Stimulated activated CD4-positive, alpha-beta T cell treated with anti-CD3 and anti-CD28 coated beads, Interleukin-15, amount 100 ng/mL, for 48 hours (primary cell): ENCODE measurements at regions not wholly inside any gene's neighbourhood (a gene's known extent, or its start where the extent isn't known, plus 50 kb on each side); places are given as distances from the start of the nearest gene placed in this dataset.

ENCODE experiments used
- DNase-seq, 2 donors: peaks; one replicate each; pipeline ENCODE4 v3.0.0-alpha.2; 2020; ENCODE audit warnings: low read depth in 2 of 2

DNA sequence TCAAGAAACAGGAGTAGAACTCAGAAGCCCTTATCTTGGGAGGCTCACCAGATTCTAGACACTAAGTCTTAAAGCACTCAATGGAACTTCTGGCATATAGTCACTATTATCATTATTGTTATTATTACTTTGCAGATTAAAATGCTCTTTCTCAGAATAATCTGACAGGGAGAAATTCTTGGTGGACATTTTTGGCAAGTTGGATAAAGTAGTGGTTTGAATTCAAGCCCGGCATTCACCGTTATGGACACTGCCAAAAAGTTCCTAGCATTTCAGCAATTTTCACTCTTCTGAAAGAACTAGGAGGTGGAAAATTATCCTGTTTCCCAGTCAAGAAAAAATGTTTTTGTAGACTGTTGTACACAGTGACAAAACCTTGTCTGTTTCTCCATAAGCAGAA is 179.6 kb upstream of the ISX start:
- DNase-seq = no peak

- no peak for DNase-seq
These were observed 179.1 kb upstream of the ISX start for GRCh38 chr22:34886812-34887211.

- no peak for DNase-seq
These were observed 168.8 kb upstream of the ISX start for GRCh38 chr22:34897126-34897525.

- DNase-seq = no peak
These were observed 163.6 kb upstream of the ISX start for GRCh38 chr22:34902335-34902734.

DNA sequence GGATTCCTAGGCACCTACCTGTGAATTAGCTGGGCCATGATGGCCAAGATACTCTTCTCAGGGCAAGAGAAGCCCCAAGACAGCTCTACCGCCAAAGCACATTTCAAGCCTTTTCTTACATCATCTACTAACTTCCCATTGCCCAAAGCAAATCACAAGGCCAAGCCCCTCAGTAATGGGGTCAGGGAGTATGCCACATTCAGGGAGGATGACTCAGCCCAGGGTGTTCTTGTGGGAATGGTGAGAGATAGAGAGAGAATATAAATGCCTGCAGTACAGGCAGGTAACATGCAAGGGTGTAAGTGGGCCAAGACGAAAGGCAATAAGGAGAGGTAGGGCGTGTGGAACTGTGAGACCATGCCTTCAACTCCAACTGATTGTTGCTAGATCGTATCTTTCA is 162.5 kb upstream of the ISX start:
- no peak for DNase-seq

GRCh38 chr22:34904486-34904885 is 161.5 kb upstream of the ISX start:
- DNase-seq = no peak

DNA sequence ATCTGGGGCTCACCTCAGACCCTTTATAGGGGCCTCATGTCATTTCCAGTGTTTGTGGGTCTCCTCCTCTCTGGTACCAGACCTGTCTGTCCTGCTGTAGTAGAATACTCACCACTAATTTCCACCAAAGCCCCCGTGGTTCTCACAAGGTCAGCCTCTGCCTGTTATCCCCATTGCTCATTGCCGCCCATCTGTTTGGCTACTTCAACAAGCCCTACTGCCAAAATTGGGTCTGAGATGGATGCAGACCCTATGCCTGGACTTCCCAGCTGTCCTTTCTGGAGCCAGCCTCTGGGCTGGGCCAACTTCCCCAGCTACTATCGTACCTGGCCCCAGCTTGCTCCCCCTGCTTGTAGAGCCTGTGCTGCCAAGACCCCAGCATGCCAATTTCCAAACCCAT is 152.1 kb upstream of the ISX start:
- DNase-seq = no peak

DNA sequence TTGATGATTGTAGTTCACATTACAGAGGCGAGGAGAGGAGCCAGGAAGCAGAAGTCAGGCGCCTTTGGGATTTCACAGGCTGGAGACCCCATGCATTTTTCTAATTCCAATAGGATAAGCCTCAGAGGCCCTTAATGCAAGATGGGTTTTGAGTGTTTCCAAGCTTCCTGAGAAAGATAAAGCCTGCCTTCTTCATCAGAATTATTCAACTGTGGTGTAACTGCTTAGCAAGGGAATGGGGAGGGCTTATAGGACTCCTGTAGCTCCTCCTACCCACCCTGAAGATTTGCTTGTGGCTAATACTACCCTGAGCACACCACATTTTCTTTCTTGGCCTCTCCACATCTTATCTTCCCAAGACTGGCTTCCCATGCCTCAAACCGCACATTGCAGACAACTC is 151.1 kb upstream of the ISX start:
- no peak for DNase-seq

- no peak for DNase-seq
These were observed 148.7 kb upstream of the ISX start for GRCh38 chr22:34917239-34917638.

DNA sequence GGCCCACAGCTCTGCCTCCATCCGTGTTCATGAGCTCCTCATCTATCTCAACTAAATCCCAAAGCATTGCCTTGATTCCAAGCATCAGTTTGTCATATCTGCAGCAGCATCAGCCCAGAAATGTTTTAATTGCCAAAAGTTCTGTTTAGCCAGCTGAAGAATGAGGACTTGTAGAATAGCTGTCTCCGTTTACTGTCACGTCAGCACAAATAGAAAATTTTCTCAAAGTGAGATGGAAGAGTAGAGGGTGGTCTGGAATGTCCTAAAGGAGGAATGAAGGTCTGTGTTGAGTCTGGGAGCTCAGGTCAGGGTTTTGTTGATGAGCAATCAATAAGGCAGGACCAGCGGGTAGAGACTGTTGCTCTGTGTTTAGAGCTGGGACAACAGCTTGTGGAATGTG is 134.9 kb upstream of the ISX start:
- no peak for DNase-seq

- no peak for DNase-seq
These were observed 131.7 kb upstream of the ISX start for GRCh38 chr22:34934261-34934660.

GRCh38 chr22:34943830-34944229 is 122.1 kb upstream of the ISX start:
- DNase-seq = no peak

DNA sequence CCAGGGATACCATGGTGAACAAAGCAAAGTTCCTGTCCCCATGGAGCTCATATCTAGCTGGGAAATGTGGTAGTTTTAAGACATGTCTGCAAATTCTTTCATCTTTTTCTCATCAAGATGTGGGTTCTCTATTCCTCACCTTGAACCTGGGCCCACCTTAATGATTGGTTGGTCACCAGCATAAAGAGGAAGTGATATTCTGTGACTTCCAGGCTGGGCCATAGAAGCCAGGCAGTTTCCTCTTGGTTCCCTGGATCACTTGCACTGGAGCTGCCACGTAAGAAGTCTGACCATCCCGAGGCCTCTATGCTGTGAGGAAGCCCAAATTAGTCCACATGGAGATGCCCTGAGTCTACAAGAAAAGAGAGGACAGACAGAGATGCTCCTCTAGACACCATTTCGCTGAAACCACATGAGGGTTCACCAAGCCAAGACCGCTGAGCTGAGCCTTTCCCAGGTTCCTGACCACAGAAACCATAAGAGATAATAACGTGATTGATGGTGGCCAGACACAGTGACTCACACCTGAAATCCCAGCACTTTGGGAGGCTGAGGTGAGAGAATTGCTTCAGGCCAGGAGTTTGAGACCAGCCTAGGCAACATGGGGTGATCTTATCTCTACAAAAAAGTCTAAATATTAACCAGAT is 119.5 kb upstream of the ISX start:
- DNase-seq = no peak

DNA sequence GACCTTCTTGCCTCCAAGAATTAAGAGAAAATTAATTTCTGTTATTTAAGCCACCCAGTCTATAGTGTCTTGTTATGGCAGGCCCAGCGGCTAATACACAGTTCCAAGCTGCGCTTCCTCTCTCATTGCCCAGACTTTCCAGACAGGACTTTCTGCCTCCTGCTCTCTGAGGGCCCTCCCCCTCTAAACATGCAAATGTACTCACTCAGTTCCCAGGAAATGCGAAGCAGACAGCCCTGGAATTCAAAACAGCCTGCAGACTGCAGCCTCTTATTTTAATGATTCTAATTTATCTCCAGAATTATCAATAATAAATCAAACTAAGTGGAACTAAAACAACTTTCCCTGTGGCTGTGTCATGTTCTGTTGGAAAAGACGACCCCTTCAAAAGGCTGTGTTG is 115.5 kb upstream of the ISX start:
- no peak for DNase-seq

DNA sequence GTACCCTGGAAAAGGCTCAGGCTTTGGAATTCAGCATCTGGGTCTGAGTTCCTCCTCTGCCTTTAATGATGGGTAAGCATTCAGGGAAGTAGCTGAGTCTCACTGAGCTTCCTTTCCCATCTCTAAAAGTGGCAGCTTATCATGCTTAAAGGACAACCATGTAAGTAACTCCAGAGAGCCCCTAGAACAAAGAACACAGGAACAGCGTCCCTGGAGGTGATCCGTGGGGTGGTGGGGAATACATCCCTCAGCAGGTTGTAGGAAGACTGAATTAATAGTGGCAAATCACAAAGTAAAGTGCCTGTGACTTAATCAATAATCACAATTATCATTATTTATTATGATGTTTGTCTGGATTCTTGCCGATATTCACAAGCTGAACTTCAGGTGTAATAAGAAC is 114.7 kb upstream of the ISX start:
- DNase-seq = no peak

GRCh38 chr22:34960005-34960404 is 106.0 kb upstream of the ISX start:
- DNase-seq = no peak

DNA sequence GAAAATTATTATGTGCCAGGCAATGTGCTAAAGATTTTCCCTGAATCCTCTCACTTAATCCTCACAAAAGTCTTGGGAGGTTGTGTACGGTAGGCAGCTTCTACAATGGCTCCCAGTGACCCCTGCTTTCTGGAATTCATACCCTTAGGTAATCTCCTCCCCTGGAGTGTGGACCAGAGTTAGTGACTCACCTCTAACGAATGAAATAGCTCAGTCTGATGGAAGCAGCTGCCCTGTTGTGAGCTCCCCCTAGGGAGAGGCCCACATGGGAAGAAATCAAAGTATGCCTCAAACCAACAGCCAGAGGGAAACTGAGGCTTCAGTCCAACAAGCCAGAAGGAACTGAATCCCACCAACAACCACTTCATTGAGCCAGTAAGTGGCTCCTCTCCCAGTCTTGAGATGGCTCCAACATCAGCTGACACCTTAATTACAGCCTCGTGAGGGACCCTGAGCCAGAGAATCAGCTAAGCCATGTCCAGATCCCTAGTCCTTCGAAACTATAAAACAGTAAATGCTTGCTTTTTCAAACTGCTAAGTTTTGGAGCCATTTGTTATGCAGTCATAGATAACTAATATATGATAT is 98.9 kb upstream of the ISX start:
- no peak for DNase-seq

GRCh38 chr22:34969001-34969790 is 96.8 kb upstream of the ISX start:
- DNase-seq = no peak

DNA sequence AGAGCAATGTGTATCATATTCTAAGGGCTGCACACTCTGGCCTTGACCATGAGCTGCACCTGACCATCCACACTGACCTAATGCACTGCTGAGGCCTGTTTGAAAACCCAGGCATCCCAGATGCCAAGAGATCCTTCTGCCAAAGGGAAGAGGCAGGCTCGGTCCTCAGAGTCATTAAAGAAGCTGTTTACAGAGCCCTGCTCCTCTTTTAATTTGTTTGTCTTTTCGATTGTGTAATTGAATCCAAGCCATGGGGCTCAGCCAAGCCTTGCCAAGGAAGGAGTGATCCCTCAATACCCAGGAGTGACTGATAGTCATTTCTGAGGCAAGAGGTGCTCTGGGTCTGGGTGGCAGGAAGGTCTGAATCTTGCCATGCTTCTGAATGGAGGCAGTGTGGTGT is 94.5 kb upstream of the ISX start:
- no peak for DNase-seq

DNA sequence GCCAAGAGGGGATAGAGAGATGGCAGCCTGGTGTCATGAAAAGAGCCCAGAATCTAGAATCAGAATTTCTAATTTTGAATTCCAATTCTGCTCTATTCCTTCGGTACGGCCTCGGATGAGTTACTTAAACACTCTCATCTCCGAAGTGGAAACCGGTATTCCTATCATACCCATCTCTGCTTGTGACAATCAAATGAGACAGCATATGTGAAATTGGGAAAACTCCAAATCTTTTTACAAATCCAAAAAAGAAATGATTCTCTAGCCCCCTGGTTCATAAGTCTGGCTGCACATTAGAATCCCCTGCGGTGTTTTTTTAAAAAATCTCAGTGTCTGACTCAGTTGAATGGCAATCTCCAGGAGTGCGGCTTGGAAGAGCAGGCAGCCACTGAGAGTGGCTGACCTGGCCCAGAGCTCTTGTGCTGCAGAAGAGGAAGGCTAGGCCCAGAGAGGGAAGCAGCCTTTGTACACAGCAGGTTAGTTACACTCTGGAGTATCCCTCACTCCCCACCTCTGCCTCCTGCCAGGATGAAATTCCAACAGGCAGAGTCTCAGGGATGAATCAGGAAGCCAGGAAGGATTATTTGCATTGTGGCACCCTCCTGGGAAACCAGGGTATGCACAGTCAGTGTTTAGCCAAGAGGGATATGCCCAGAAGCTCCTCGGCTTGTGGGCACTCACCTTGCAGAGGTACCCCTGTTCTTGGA is 93.6 kb upstream of the ISX start:
- DNase-seq = no peak

GRCh38 chr22:34973016-34973415 is 92.9 kb upstream of the ISX start:
- no peak for DNase-seq

DNA sequence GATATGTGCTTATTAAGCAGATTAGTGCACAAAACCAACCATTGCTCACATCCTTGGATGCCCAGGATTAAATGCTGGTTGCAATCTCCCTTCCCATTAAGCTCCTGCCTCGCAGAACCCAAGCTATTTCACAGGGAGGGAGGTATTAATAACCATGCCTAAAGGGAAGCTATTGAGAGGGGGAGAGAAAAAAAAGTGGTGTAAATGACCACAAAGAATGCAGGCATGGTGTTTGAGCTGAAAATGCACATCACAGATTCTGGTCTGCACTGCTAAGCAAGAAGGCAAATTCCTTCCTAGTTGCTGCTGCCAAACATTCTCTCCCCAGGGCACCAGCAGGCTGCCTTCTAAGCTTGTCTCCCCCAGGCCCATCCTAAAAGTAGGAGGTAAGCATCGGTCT is 92.0 kb upstream of the ISX start:
- DNase-seq = no peak

- no peak for DNase-seq
These were observed 90.2 kb upstream of the ISX start for GRCh38 chr22:34975721-34976120.
